ENCODE measurements at regions not wholly inside any gene's neighbourhood (a gene's known extent, or its start where the extent isn't known, plus 50 kb on each side); places are given as distances from the start of the nearest gene placed in this dataset.

GRCh38 chr4:133801883-133802282 lies 399.7 kb downstream of the PABPC4L start:
- no peak overlapping the region for H3K4me3 Mint-ChIP-seq
- H3K36me3 Mint-ChIP-seq (ENCODE audit: insufficient read depth) = no peaks in the 10 kb centered on the region
- H3K27me3 Mint-ChIP-seq (ENCODE audit: low read depth) = no peaks in the 10 kb centered on the region
- no peaks in the 10 kb centered on the region for H3K4me1 Mint-ChIP-seq (ENCODE audit: low read depth)
- ATAC-seq = no peak
- peaks cover under 1% of the 10 kb centered on the region for H3K9me3 Mint-ChIP-seq
- DNase-seq = no peak

- ATAC-seq = no peak
- no peaks in the 10 kb centered on the region for H3K4me1 Mint-ChIP-seq (ENCODE audit: low read depth)
Measured at GRCh38 chr4:133800966-133801365, 400.6 kb downstream of the PABPC4L start.

GRCh38 chr4:133799717-133800315 lies 401.8 kb downstream of the PABPC4L start:
- Mint-ChIP-seq H3K27me3 (ENCODE audit: low read depth) (no peaks in the 10 kb centered on the region), H3K4me3 (no peak overlapping the region), H3K4me1 (ENCODE audit: low read depth) (no peaks in the 10 kb centered on the region), H3K9me3 (peaks cover 7% of the 10 kb centered on the region), H3K36me3 (ENCODE audit: insufficient read depth) (no peaks in the 10 kb centered on the region)
- no peak for ATAC-seq
- no peak for DNase-seq

More at GRCh38 chr4:133800966-133801365, 400.6 kb downstream of the PABPC4L start:
- Mint-ChIP-seq H3K36me3 (ENCODE audit: insufficient read depth) (no peaks in the 10 kb centered on the region), H3K27me3 (ENCODE audit: low read depth) (no peaks in the 10 kb centered on the region), H3K9me3 (peaks cover 4% of the 10 kb centered on the region), H3K4me3 (no peak overlapping the region)
- DNase-seq = no peak

- no peak overlapping the region for H3K4me3 Mint-ChIP-seq
- ATAC-seq (no peak), DNase-seq (no peak)
- peaks cover 6% of the 10 kb centered on the region for H3K9me3 Mint-ChIP-seq
- H3K36me3 Mint-ChIP-seq (ENCODE audit: insufficient read depth) = no peaks in the 10 kb centered on the region
- H3K27me3 Mint-ChIP-seq (ENCODE audit: low read depth) = no peaks in the 10 kb centered on the region
- H3K4me1 Mint-ChIP-seq (ENCODE audit: low read depth) = no peaks in the 10 kb centered on the region
Measured at GRCh38 chr4:133777661-133778060, 423.9 kb downstream of the PABPC4L start.

- Mint-ChIP-seq H3K4me1 (ENCODE audit: low read depth) (no peaks in the 10 kb centered on the region), H3K36me3 (ENCODE audit: insufficient read depth) (no peaks in the 10 kb centered on the region), H3K9me3 (peaks cover 8% of the 10 kb centered on the region), H3K4me3 (no peak overlapping the region), H3K27me3 (ENCODE audit: low read depth) (no peaks in the 10 kb centered on the region)
- ATAC-seq = no peak
- DNase-seq = no peak
Measured at GRCh38 chr4:133776961-133777360, 424.6 kb downstream of the PABPC4L start.

- Mint-ChIP-seq H3K4me3 (no peak overlapping the region), H3K27me3 (ENCODE audit: low read depth) (no peaks in the 10 kb centered on the region), H3K9me3 (peaks cover 10% of the 10 kb centered on the region), H3K4me1 (ENCODE audit: low read depth) (no peaks in the 10 kb centered on the region), H3K36me3 (ENCODE audit: insufficient read depth) (no peaks in the 10 kb centered on the region)
- no peak for ATAC-seq
- DNase-seq = no peak
Measured at GRCh38 chr4:133776503-133776902, 425.1 kb downstream of the PABPC4L start.

- ATAC-seq = no peak
- H3K4me3 Mint-ChIP-seq = no peak overlapping the region
- no peaks in the 10 kb centered on the region for H3K36me3 Mint-ChIP-seq (ENCODE audit: insufficient read depth)
Measured at GRCh38 chr4:133775881-133776280, 425.7 kb downstream of the PABPC4L start.

GRCh38 chr4:133775469-133775868 lies 426.1 kb downstream of the PABPC4L start:
- Mint-ChIP-seq H3K4me3 (no peak overlapping the region), H3K4me1 (ENCODE audit: low read depth) (no peaks in the 10 kb centered on the region), H3K27me3 (ENCODE audit: low read depth) (no peaks in the 10 kb centered on the region), H3K36me3 (ENCODE audit: insufficient read depth) (no peaks in the 10 kb centered on the region), H3K9me3 (peaks cover 15% of the 10 kb centered on the region)
- ATAC-seq (no peak), DNase-seq (no peak)

More at GRCh38 chr4:133775881-133776280, 425.7 kb downstream of the PABPC4L start:
- Mint-ChIP-seq H3K27me3 (ENCODE audit: low read depth) (no peaks in the 10 kb centered on the region), H3K4me1 (ENCODE audit: low read depth) (no peaks in the 10 kb centered on the region), H3K9me3 (peaks cover 13% of the 10 kb centered on the region)
- no peak for DNase-seq

GRCh38 chr4:133759428-133759827 lies 442.2 kb downstream of the PABPC4L start:
- H3K4me3 Mint-ChIP-seq = no peak overlapping the region
- peaks cover 9% of the 10 kb centered on the region for H3K9me3 Mint-ChIP-seq
- H3K4me1 Mint-ChIP-seq (ENCODE audit: low read depth) = no peaks in the 10 kb centered on the region
- no peak for ATAC-seq
- no peaks in the 10 kb centered on the region for H3K27me3 Mint-ChIP-seq (ENCODE audit: low read depth)
- H3K36me3 Mint-ChIP-seq (ENCODE audit: insufficient read depth) = no peaks in the 10 kb centered on the region
- DNase-seq = no peak

- no peaks in the 10 kb centered on the region for H3K4me1 Mint-ChIP-seq (ENCODE audit: low read depth)
- ATAC-seq = no peak
- H3K27me3 Mint-ChIP-seq (ENCODE audit: low read depth) = no peaks in the 10 kb centered on the region
- H3K9me3 Mint-ChIP-seq = peaks cover 13% of the 10 kb centered on the region
- no peaks in the 10 kb centered on the region for H3K36me3 Mint-ChIP-seq (ENCODE audit: insufficient read depth)
- no peak for DNase-seq
- no peak overlapping the region for H3K4me3 Mint-ChIP-seq
Measured at GRCh38 chr4:133741766-133742165, 459.8 kb downstream of the PABPC4L start.

GRCh38 chr4:133720001-133720400 lies 481.6 kb downstream of the PABPC4L start:
- Mint-ChIP-seq H3K27me3 (ENCODE audit: low read depth) (no peaks in the 10 kb centered on the region), H3K4me3 (no peak overlapping the region), H3K36me3 (ENCODE audit: insufficient read depth) (no peaks in the 10 kb centered on the region), H3K9me3 (peaks cover 6% of the 10 kb centered on the region), H3K4me1 (ENCODE audit: low read depth) (no peaks in the 10 kb centered on the region)
- DNase-seq (no peak), ATAC-seq (no peak)

GRCh38 chr4:133719098-133719497 lies 482.5 kb downstream of the PABPC4L start:
- no peaks in the 10 kb centered on the region for H3K27me3 Mint-ChIP-seq (ENCODE audit: low read depth)
- no peak overlapping the region for H3K4me3 Mint-ChIP-seq
- no peaks in the 10 kb centered on the region for H3K4me1 Mint-ChIP-seq (ENCODE audit: low read depth)
- peaks cover 6% of the 10 kb centered on the region for H3K9me3 Mint-ChIP-seq
- DNase-seq (no peak), ATAC-seq (no peak)
- no peaks in the 10 kb centered on the region for H3K36me3 Mint-ChIP-seq (ENCODE audit: insufficient read depth)

- DNase-seq = no peak
- no peaks in the 10 kb centered on the region for H3K27me3 Mint-ChIP-seq (ENCODE audit: low read depth)
- H3K36me3 Mint-ChIP-seq (ENCODE audit: insufficient read depth) = no peaks in the 10 kb centered on the region
- no peak overlapping the region for H3K4me3 Mint-ChIP-seq
- peaks cover 7% of the 10 kb centered on the region for H3K9me3 Mint-ChIP-seq
- H3K4me1 Mint-ChIP-seq (ENCODE audit: low read depth) = no peaks in the 10 kb centered on the region
- no peak for ATAC-seq
Measured at GRCh38 chr4:133714211-133714610, 487.4 kb downstream of the PABPC4L start.

- H3K4me3 Mint-ChIP-seq = no peak overlapping the region
- no peak for DNase-seq
- no peaks in the 10 kb centered on the region for H3K27me3 Mint-ChIP-seq (ENCODE audit: low read depth)
- H3K4me1 Mint-ChIP-seq (ENCODE audit: low read depth) = no peaks in the 10 kb centered on the region
- peaks cover 4% of the 10 kb centered on the region for H3K9me3 Mint-ChIP-seq
- ATAC-seq = no peak
- H3K36me3 Mint-ChIP-seq (ENCODE audit: insufficient read depth) = no peaks in the 10 kb centered on the region
Measured at GRCh38 chr4:133713340-133713739, 488.2 kb downstream of the PABPC4L start.

GRCh38 chr4:133711817-133712216 lies 489.8 kb downstream of the PABPC4L start:
- Mint-ChIP-seq H3K27me3 (ENCODE audit: low read depth) (no peaks in the 10 kb centered on the region), H3K36me3 (ENCODE audit: insufficient read depth) (no peaks in the 10 kb centered on the region), H3K9me3 (peaks cover 4% of the 10 kb centered on the region), H3K4me3 (no peak overlapping the region), H3K4me1 (ENCODE audit: low read depth) (no peaks in the 10 kb centered on the region)
- no peak for ATAC-seq
- no peak for DNase-seq

GRCh38 chr4:133694416-133694815 lies 507.2 kb downstream of the PABPC4L start:
- DNase-seq = no peak
- H3K9me3 Mint-ChIP-seq = peaks cover 16% of the 10 kb centered on the region
- no peak for ATAC-seq
- no peaks in the 10 kb centered on the region for H3K4me1 Mint-ChIP-seq (ENCODE audit: low read depth)
- no peaks in the 10 kb centered on the region for H3K27me3 Mint-ChIP-seq (ENCODE audit: low read depth)
- H3K36me3 Mint-ChIP-seq (ENCODE audit: insufficient read depth) = no peaks in the 10 kb centered on the region
- H3K4me3 Mint-ChIP-seq = no peak overlapping the region

Data from activated T-cell treated with anti-CD3 and anti-CD28 coated beads, Interleukin-2, amount 50 U/mL, for 4 hours (primary cell).